LNCAP (cell line): ENCODE measurements at regions not wholly inside any gene's neighbourhood (a gene's known extent, or its start where the extent isn't known, plus 50 kb on each side); places are given as distances from the start of the nearest gene placed in this dataset.

Experiments used
- CTCF ChIP-seq: fragments of 450-650 bp; IDR thresholded peaks from 2 replicates; pipeline ENCODE4 v1.5.1; 2017; ENCODE audit warnings: mild to moderate bottlenecking

- TF ChIP-seq CTCF: no peak
Measured at GRCh38 chr15:93141371-93141794, 52.4 kb upstream of the RGMA start.

GRCh38 chr15:93139436-93139835, 50.4 kb upstream of the RGMA start:
- no peak for TF ChIP-seq CTCF

GRCh38 chr15:93138681-93139250, 49.8 kb upstream of the RGMA start:
- TF ChIP-seq CTCF: no peak
